Prostate gland (tissue), 2 donors: ENCODE measurements at regions not wholly inside any gene's neighbourhood (a gene's known extent, or its start where the extent isn't known, plus 50 kb on each side); places are given as distances from the start of the nearest gene placed in this dataset.

ENCODE experiments used
- DNase-seq: peaks from one replicate; pipeline ENCODE4 v3.0.0-alpha.2; 2019; ENCODE audit warnings: low spot score
- H3K27ac ChIP-seq, 2 donors: fragments of 200-600 bp; sonication (generic); 2 replicates each; pipeline ENCODE4 v1.5.1; 2017 to 2019
- H3K27me3 ChIP-seq: fragments of 200-600 bp; sonication (generic); replicated peaks from 2 replicates; pipeline ENCODE4 v1.5.1; 2019; ENCODE audit not compliant: insufficient read depth
- H3K36me3 ChIP-seq, 2 donors: fragments of 200-600 bp; sonication (generic); 1 replicate in 1 of 2; 2 replicates in 1 of 2; pipeline versions ENCODE4 v1.5.1 to v1.8.1; 2017 to 2019
- H3K4me1 ChIP-seq: fragments of 200-600 bp; sonication (generic); replicated peaks from 2 replicates; pipeline ENCODE4 v1.5.1; 2019
- H3K4me3 ChIP-seq, 2 donors: fragments of 200-600 bp; sonication (generic); 2 replicates each; pipeline ENCODE4 v1.5.1; 2017 to 2019
- H3K9me3 ChIP-seq: fragments of 200-600 bp; sonication (generic); 2 replicates; pipeline ENCODE4 v1.5.1; 2017
- POLR2A ChIP-seq: fragments of 450-650 bp; IDR thresholded peaks from one replicate; pipeline ENCODE4 v1.6.1; 2016; ENCODE audit warnings: antibody characterized with exemption, mild to moderate bottlenecking
- POLR2AphosphoS5 ChIP-seq: sonication (generic); formaldehyde crosslinking; IDR thresholded peaks from one replicate; pipeline ENCODE4 v1.6.1; 2017; ENCODE audit warnings: antibody characterized with exemption
- WGBS: methylation state at CpG from one replicate; pipeline ENCODE4 v1.1.5; 2018; 5-methylcytosine and 5-hydroxymethylcytosine counted together
- intact Hi-C: fragments of 100-400 bp; cut with DNase I; formaldehyde crosslinking; loops from one replicate; pipeline ENCODE4 v1.14.2; 2022
- TF ChIP-seq, protein P1 (sequence below), 4 experiments: fragments of 200-600 bp in 2 of 4; fragments of 450-650 bp in 2 of 4; sonication (generic) in 2 of 4; IDR thresholded peaks; 1 replicate in 3 of 4; 2 replicates in 1 of 4; pipeline ENCODE4 v1.5.1; 2016 to 2019; ENCODE audit warnings: antibody characterized with exemption in 4 of 4, mild to moderate bottlenecking in 2 of 4, moderate library complexity in 2 of 4

DNA sequence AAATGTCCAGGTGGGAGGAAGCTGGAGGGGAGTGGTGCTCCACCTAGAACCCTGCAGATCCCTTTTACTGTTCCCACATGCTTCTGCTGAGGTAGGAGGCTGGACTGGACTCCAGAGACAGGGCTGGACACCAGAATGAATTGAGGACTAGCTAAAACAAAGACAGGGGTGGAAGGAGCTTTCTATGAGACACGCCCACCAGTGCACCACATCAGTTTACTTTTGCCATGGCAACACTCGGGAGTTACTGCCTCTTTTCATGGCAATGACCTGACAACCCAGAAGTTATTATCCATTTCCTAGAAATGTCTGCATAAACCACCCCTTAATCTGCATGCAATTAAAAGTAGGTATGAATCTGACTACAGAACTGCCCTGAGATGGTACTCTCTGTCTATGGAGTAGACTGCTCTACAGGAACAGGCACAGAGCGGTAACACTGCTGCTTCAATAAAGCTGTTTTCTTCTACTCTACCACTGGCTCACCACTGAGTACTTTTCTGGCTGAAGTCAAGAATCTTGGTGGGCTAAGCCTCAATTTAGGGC lies 211.7 kb downstream of the TFAP2C start:
- DNase-seq: no peak
- no peaks in the 10 kb centered on the region for H3K27me3 ChIP-seq
- no peaks in the 10 kb centered on the region for H3K9me3 ChIP-seq
- H3K27ac ChIP-seq: no peak overlapping the region
- 73% methylated on average over 3 of the region's 3 CpGs for WGBS
- intact Hi-C loops: no loop called here
- no peaks in the 10 kb centered on the region for H3K36me3 ChIP-seq
- no peak for TF ChIP-seq POLR2A
- TF ChIP-seq POLR2AphosphoS5: no peak
- TF ChIP-seq, protein P1, sequence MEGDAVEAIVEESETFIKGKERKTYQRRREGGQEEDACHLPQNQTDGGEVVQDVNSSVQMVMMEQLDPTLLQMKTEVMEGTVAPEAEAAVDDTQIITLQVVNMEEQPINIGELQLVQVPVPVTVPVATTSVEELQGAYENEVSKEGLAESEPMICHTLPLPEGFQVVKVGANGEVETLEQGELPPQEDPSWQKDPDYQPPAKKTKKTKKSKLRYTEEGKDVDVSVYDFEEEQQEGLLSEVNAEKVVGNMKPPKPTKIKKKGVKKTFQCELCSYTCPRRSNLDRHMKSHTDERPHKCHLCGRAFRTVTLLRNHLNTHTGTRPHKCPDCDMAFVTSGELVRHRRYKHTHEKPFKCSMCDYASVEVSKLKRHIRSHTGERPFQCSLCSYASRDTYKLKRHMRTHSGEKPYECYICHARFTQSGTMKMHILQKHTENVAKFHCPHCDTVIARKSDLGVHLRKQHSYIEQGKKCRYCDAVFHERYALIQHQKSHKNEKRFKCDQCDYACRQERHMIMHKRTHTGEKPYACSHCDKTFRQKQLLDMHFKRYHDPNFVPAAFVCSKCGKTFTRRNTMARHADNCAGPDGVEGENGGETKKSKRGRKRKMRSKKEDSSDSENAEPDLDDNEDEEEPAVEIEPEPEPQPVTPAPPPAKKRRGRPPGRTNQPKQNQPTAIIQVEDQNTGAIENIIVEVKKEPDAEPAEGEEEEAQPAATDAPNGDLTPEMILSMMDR (IDR thresholded peaks at IDR 0.05): no peak
- H3K4me3 ChIP-seq: no peak overlapping the region
- no peaks in the 10 kb centered on the region for H3K4me1 ChIP-seq

- intact Hi-C loops: no loop called here
- no peak overlapping the region for H3K27ac ChIP-seq
- no peak for TF ChIP-seq POLR2AphosphoS5
- TF ChIP-seq POLR2A: no peak
- TF ChIP-seq, protein P1 (IDR thresholded peaks at IDR 0.05): no peak
- 64% methylated on average over 6 of the region's 6 CpGs for WGBS
- no peaks in the 10 kb centered on the region for H3K36me3 ChIP-seq
- no peaks in the 10 kb centered on the region for H3K9me3 ChIP-seq
- H3K4me1 ChIP-seq: no peaks in the 10 kb centered on the region
- H3K27me3 ChIP-seq: no peaks in the 10 kb centered on the region
- no peak for DNase-seq
- H3K4me3 ChIP-seq: no peak overlapping the region
Measured at GRCh38 chr20:56841346-56841908, 212.3 kb downstream of the TFAP2C start.

DNA sequence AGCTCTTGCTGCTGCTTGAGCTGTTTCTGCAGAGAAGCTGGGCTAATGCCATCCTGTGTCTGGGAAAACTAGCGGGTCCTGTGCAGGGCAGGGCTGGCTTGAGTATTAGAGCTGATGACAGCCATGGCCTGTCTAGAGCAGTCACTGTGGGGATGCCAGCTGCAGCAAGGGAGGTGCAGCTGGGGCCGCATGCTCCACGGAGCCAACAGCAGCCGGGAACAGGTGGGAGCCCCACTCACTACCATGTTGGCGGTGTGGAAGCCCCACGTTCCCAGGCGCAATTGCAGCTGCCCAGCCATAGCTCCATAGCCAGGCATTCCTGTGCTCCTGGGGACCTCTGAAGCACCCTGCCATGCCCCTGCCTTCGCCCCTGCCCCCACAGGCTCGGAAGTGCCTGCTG lies 212.9 kb downstream of the TFAP2C start:
- no peak for DNase-seq
- WGBS: 89% methylated on average over 7 of the region's 9 CpGs
- no peak for TF ChIP-seq POLR2A
- no peak for TF ChIP-seq POLR2AphosphoS5
- TF ChIP-seq, protein P1 (IDR thresholded peaks at IDR 0.05): no peak
- Histone ChIP-seq H3K4me3 (no peak overlapping the region), H3K4me1 (no peaks in the 10 kb centered on the region), H3K36me3 (no peaks in the 10 kb centered on the region), H3K27me3 (no peaks in the 10 kb centered on the region), H3K9me3 (no peaks in the 10 kb centered on the region), H3K27ac (no peak overlapping the region)
- intact Hi-C loops: no loop called here

GRCh38 chr20:56843386-56843785 lies 214.3 kb downstream of the TFAP2C start:
- H3K4me1 ChIP-seq: no peaks in the 10 kb centered on the region
- TF ChIP-seq POLR2A (no peak), POLR2AphosphoS5 (no peak)
- TF ChIP-seq, protein P1 (IDR thresholded peaks at IDR 0.05): no peak
- no peak overlapping the region for H3K4me3 ChIP-seq
- no peak overlapping the region for H3K27ac ChIP-seq
- WGBS: 76% methylated on average over 7 of the region's 7 CpGs
- no peaks in the 10 kb centered on the region for H3K9me3 ChIP-seq
- H3K27me3 ChIP-seq: no peaks in the 10 kb centered on the region
- H3K36me3 ChIP-seq: no peaks in the 10 kb centered on the region
- DNase-seq: no peak
- intact Hi-C loops: no loop called here

DNA sequence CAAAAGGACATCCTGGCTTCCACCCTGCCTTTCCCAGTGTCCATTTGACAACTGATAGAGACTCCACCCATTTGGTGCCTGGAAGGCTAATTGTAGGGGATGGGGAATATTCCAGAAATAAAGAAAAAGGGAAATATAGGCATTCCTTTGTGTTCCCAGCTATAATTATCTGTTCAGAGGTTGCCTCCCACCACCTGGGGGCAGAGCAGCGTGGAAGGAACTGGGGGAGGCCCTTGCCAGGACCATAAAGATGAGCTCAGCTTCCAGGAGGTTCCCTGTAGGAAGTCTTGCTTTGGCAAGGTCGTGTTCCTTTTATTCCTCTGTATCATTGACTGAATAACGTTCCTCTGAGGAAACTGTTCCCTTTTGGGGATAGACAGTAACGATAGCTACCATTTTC lies 214.7 kb downstream of the TFAP2C start:
- no peaks in the 10 kb centered on the region for H3K36me3 ChIP-seq
- no peak overlapping the region for H3K4me3 ChIP-seq
- H3K27me3 ChIP-seq: no peaks in the 10 kb centered on the region
- intact Hi-C loops: no loop called here
- no peaks in the 10 kb centered on the region for H3K9me3 ChIP-seq
- WGBS: 52% methylated on average over 4 of the region's 4 CpGs
- no peak overlapping the region for H3K27ac ChIP-seq
- H3K4me1 ChIP-seq: no peaks in the 10 kb centered on the region
- TF ChIP-seq, protein P1 (IDR thresholded peaks at IDR 0.05): peak in 1 of 4 experiments; percentile 12
- TF ChIP-seq POLR2AphosphoS5: no peak
- DNase-seq: no peak
